ENCODE measurements at regions not wholly inside any gene's neighbourhood (a gene's known extent, or its start where the extent isn't known, plus 50 kb on each side); places are given as distances from the start of the nearest gene placed in this dataset.
"Not testable (repeated sequence)": the region's sequence is repeated elsewhere in the genome, so short reads cannot be mapped to it uniquely, and the experiment has no call there.

DNA sequence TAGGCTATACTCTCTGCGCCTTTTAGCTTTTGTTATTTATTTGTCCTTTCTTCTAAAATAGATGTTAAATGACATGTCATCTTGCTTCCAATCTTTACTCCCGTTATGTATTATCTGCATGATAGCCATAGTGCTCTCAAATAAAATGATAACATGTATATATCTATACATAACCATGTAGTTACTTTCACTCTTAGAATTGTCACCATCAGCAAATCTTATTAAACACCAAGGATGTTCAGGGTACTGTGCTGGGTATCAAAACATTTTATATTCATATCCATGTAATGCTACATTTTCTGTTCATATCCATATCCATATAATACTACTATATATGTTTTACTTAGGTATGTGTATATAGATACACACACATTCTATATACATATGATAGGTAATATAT is 176.4 kb upstream of the CHST9 start:
- no peak for DNase-seq

DNA sequence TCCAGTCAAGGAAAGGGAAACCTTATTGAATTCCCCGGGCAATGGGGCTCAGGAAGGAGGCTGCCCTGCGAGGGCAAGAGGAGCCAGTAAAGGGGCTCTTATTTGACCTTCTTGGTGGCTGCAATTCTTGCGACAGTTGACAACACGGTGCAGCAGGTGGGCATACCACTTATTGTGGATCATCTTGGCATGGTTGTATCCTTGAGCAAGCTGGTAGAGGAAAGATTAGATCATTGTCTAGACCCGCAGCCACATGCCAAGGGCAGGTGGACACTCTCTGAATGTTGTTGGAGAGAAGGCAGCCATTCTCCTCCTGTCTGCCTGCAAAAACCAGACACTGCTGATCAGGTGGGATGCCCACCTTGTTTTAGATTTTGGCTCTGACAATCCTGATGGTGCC is 170.2 kb upstream of the CHST9 start:
- DNase-seq = no peak

DNA sequence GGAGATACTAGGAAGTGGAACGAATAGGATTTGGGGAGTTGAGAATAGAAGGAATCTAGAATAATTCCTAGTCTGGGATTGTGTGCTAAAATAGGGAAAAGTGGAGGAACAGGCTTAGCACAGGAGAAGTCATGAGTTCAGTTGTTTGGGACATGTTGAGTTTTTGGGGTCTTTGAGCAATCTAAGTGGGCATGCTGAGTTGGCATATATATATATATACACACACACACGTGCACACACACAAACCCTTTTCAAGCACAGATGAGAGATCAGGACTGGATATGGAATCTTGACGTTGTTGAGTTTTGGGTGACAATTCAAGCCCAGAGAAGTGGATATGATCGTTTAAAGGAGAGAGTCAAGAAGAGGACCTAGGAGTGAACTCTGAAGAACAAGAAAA is 168.2 kb upstream of the CHST9 start:
- DNase-seq = no peak

DNA sequence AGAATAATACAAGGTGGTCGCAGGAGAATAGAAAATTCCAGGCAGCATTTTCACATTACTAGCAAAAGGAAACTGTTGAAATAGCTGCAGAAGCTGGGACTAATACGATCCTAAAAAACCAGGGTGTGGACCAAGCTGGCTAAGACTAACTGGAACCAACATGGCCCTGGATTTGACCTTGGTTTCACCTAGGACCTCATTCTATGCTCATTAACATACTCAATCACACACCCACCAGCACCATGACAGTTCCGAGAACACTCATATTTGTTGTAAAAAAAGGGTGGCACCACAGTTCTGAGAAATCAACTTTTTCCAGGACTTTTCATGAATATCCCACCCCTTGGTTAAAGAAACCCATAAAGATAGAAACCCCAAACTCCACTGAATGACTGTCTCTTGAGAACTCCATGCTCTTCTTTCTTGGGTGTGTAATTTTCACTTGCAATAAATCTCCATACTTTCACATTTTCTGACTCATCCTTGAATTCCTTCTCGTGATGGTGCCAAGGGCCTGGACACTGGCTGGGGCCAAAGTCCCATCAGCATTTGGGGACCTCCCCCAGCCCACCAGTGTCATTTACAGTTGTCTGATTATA is 164.3 kb upstream of the CHST9 start:
- DNase-seq = no peak

DNA sequence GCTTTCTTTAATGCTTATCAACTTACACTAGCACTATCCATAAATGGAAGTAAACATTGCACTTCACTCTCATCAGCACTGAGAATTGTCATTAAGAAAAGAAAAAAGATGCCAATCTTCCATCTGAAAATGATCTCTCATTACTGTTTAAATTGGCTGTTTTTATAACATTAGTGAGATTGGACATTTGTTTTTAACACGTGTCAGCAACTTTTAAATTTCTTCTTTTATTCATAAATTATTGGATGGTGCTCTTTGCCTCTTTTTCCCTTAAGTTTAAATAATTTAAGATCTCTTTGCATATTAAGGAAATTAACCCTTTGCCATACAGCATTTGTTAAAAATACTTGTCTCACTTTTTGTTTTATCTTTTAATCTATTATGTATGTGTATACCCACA is 146.5 kb upstream of the CHST9 start:
- DNase-seq = no peak

DNA sequence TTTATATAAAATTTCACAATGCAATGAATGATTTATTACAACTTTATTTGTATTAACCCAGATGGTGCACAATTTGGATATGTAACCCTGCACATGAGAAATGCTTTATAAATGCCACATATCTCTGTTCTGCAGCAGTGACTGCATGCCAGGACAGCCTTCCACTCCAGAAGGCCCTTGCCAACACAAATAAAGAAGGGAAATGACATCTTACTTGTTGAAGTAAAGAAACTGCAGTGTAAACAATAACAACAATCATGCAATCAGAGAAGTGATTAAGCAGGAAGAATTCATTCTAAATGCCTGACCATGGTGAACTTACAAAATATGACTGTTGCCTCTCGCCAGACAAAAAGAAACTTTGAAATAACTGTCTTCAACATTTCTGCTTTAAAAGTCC is 129.9 kb upstream of the CHST9 start:
- no peak for DNase-seq

DNA sequence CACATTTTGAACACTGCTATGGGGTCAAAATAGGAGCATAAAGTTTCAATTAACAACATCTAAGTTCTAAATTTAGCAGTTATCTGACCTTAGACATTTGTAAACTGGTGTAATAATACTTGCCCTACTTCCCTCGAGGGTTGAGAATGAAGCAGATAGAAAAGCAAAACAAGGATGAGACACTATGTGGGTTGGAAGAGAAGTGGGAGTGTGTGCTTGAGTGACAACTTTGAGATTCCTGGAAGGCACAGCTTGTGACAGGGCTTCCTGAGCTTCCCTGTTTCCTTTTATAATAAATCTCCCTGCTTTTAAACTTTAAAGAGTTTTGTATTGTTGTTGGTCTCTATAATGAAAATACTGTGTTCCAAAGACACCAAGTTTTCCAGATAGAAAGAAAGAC is 128.6 kb upstream of the CHST9 start:
- DNase-seq = no peak

DNA sequence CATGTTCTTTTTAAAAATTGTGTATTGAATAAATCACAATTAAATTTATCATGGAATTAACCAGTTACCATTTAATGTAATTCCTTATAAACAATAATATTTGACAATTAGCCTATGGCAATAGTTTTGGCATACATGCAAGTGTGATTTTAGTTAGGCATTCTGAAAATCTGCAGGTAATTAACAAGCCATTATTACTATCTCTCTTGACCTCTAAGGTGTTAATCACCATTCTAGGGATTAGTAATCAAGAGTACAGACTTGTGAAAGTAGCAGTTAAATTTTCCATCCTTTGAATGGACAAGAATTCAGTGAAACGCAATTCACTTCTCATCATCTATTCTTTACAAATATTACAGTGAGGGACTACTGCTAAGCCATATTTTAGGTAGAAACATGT is 127.7 kb upstream of the CHST9 start:
- DNase-seq = no peak

DNA sequence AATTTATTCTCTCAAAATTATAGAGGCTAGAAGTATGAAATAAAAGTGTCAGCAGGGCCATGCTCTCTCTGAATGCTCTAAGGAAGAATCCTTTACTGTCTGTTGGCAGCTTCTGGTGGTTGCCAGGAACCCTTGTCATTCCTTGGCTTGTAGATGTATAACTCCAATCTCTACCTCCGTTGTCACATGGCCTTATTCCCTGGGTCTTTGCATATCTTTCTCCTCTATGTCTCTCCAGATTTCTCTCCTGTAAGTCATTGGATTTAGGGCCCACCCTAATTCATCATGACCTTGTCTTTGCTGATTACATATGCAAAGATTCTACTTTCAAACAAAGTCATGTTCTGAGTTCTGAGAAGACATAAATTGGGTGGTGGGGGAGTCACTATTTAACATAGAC is 127.0 kb upstream of the CHST9 start:
- no peak for DNase-seq

DNA sequence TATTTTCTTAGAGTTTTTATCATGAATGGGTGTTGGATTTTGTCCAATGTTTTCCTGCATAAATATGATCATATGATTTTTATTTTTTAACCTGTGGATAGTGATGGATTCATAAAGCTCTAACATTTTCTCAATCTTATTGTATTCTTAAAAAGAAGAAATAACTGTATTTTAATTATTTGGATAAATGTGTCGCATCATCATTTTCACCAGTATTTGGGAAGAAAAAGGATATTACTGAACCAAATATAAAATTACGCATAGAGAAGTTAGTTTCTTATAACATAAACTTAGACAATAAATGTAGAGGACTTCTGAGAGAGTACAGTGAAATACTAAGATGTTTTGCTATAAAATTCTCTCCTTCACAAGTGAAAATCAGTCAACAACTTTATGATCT is 126.0 kb upstream of the CHST9 start:
- DNase-seq = no peak

DNA sequence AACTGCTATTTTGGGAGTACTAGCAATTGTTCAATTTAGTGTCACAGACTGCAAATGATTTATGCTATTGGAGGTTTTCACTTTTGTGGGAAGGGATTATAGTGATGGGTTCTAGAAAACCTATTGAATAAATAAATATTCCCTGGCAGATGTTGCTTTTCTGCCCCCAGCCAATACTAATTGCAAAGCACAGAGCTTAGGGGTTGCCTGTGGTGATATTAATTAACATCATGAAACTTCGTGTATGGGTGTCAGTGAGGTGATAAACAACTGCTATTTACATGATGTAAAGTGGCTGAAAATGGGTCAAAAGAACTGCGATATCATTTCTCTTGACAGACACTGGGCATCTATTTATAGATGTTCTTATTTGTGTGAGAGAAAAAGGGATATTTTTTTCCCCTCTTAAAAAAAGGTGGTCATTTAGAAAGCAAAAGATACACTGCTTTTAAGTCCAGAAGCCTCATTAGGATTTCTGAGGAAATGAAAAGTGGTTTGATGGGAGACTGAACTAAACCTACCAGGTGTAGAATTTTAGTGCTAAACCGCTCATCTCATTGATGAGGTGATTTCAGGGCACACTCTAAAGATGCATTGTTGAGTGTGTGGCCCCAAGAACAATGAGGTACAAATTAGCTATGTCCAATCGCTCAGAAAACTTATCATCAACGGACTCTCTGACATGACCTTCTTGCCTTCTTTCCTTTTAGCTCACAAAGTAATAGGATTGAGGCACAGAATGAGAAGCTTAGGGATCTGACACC is 116.7 kb upstream of the CHST9 start:
- no peak for DNase-seq

DNA sequence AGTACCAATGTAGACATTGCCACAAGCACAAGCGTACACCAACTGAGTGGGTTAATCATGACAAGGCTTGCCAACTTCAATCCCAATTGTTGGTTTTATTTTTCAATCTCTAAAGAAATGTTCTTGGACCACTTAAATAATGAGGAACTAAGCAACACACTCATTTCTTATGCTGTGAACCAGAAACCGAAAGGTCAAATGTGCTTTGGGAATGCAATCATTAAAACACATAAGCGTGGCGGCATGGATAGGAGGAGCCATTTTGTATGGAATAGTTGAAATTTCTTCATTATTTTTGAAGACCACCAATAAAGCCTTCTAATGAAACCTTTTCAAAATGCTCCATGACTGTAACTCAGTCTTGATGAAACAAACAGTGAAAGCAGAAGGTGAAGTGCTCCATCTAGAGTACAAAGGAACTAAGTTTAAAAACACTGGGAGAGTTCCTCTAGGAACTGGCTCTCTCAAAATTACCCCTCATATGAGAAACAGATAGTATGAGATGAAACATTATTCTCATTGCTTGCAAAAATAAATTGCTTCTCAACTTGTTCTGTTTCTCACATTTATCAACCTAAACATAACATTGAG is 113.2 kb upstream of the CHST9 start:
- no peak for DNase-seq

DNA sequence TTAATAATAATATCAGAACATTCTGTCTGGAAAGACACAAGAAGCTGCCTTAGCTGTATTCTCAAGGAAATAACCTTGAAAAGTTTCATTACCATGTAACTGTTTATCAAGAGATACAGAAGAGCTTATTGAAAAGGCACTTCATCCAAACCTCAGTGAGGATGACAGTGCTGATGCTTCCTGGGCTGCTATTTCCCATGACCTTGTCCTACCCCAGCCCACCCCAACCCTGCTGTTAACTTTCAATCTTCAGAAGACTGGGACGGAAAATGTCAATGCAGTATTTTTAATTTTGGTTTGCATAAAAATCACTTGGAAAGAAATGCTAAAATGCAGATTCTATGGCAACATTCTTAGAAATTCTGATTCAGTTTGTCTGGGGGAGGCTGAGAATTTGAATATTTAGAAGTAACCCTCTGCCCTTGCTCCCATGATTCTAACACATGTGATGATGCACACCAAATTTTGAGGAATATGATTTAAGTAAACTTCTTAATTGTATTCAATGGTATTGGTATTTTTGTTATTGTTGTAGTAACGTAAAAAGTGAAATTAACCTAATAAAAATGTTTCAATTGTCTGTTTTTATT is 101.0 kb upstream of the CHST9 start:
- not testable (repeated sequence) for DNase-seq

DNA sequence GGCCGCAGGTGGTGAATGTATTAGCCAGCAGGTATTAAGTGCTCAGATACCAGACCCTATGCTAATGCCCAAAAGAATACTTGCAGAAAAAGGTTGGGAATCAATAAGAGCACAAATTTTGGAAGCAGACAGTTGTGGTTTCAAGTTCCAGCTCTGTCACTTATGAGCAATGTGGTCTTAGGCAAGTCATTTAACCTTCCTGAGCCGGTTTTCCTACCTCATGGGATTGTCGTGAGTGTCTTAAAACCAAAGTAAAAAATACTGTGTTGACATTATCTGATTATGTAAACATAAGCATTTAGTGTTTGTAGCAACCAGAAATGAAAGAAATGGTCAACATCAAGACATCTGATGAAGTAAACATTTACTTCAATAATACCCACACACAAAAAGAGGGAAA is 93.0 kb upstream of the CHST9 start:
- no peak for DNase-seq

DNA sequence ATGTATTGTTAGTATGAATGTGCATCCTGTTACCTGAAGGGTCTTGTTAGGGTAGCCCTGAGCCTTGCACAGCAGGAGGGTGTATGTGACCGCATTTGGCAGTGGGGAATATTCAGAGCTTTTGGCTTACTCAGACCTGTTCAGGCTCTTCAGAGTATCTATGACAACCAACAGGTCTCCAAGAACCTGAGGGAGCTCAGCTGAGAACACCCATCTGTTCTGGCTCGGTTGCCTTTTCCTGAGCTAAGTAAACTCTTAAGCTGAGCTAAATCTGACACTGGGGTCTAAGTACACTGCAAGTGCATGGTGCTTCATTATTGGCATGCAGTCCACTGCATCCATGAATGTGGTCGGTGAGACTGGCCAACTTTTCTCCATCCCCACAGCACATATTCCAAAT is 92.4 kb upstream of the CHST9 start:
- no peak for DNase-seq

DNA sequence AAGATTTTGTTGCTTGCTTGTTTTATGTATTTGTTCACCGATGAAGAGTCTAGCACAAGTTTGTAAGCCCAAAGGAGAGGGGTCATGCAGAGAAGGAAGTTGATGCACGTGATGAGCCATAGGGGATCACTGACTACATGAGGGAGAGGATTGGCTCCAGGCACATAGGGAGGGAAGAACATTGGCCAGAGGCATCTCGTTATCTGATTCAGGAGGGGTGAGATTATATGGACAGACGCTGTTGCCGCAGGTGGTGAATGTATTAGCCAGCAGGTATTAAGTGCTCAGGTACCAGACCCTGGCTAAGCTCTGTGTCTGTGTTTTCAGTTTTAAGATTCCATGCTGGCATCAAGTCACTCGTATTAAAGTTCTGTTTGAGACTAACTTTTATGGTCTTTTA is 91.8 kb upstream of the CHST9 start:
- DNase-seq = no peak

DNA sequence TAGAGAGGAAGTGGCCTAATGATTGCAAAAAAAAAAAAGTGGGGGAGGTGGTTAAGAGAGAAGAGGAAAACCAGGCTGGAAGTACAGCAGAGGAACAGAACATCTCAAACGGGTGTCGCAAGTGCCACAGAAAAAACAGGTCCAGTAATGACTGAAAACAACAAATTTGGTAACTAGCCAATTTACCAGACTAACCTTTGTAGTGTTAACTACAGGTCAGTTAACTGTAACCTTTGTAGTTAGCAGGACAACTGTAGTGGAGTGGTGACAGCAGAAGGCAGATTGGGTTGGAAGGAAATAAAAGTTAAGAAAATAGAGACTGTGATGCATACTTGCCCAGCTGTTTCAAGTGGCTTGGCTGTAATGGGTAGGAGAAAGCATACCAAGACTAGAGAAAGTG is 91.4 kb upstream of the CHST9 start:
- no peak for DNase-seq

DNA sequence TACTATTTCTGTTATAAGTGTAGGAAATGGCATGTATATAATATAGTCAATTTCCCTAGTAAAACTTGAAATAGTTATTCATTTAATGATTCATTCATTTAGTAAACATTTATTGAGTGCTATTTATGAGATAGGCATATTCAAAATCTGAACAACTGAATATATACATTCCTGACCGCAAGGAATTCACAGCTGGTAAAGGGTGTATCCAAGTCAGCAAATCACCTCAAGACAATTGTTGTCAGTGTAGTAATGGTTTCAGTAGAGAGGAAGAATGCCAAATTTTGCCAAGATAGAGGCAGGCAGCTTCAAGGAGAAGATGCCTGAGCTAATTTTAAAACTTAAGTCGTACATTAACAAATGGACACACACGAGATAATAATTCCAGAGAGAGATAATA is 89.8 kb upstream of the CHST9 start:
- no peak for DNase-seq

DNA sequence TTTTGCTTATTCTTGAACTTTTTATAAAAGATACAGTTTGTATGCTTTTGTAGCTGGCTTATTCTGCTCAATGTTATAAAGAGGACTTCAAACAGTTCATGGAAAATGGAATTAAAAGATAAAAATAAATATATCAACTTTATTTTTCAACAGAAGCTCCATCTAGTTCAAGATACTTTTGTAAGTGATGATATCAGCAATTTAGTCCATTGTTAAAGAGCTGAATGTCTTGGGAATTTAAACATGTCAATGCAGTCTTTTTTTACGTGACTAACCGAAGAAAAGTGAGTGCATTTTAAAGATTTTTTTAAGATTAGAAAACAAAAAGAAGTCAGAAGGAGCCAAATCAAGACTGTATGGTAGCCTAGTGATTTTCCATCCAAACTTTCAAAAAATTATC is 85.4 kb upstream of the CHST9 start:
- DNase-seq = no peak

DNA sequence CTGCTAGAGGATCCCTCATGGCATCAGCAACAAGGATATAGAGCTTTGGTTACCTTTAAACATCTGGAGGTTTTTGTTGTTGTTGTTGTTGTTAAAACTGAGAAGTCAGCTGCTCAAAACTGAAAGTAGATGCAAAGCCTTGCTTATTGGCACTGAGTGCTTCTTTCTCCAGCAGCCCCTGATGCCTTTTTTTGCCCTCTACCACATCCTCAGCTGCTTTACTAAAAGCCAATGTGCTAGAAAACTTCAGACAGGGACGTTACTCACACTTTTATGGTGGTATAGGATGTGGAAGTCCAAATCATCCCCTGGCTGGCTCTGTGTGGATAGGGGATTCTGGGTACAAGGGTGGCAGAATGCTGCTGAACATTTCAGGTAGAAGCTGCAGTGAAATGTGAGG is 78.3 kb upstream of the CHST9 start:
- no peak for DNase-seq

DNA sequence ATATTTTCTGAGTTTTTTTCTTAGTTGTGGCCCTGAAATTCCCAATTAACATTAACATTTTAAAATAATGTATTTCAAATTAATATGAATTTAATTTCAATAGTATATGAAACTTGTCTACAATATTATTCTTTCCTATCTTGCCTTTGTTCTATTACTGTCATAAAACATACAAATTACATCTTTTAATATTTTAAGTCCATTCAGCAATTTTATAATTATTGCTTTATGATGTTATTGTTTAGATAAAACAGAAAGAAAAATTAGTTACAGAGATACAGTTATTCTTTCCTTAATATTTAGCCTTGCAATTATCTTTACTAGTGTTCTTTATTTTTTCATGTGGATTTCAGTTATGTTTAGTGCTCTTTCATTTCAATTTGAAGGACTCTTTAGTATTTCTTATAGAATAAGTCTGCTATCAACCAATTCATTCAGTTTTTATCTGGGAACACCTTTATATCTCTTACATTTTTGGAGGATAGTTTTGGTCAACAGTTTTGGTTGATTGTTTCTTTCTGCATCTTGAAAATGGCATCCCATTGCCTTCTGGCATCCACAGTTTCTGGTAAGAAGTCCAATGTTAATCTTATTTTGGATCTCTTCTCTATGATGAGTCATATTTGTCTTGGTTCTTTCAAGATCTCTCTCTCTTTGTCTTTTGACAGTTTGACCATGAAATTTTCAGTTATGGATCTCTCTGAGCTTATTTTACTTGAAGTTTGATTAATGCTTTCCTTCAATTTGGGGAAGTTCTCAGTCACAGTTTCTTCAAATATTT is 76.9 kb upstream of the CHST9 start:
- DNase-seq = no peak

DNA sequence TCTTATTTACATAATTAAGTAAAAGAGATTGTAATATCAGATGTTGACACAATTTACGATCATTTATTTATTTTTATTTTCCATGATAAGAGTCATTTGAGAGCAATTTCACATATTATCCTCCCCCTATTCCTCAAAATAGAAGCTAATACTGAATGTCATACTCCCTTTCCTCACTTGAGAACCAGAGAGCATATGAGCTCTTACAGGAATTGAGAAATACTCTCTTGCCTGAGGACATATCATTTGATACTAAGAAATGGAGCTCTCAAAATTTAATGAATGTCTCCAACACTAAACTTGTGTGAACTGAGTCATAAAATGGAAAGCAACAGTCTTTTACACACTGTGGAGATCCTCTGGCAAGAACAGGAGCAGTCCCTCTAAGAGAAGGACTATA is 68.5 kb upstream of the CHST9 start:
- no peak for DNase-seq

DNA sequence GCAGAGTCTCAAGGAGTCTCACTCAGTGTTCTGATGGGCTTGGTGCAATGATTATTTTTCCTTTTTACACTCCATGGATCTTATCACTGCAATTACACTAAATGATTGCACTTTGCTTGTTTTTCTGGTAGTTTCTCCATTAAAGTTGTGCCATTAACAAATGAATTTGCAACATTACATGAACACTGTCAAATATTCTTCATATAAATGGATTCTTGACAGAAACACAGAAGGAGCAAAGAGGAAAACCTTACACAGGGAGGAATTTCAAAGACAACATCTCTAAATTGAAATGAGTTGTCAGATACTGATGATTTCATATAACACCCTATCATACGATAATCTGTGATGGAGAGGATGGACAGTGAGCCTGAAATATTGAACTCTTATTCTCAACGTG is 65.4 kb upstream of the CHST9 start:
- DNase-seq = no peak

DNA sequence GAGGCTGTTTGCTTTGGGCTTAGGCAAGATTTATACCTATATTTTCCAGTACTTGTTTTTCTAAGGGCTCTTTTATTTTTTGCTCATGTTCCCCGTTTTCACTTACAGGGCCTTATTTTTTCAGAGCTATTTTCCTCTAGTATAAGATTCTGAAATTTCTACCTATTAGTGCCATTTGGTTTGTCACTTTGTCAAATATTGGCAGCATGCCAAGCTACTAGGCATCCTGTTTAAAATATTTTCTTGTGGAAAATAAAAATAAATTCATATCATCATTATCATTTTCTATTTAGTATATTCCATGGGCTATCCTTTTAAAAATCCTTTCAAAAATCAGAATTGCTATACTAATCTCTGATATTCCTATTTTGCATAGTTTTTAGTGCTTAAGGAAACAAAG is 64.8 kb upstream of the CHST9 start:
- no peak for DNase-seq
